H1 (cell line): ENCODE measurements at regions not wholly inside any gene's neighbourhood (a gene's known extent, or its start where the extent isn't known, plus 50 kb on each side); places are given as distances from the start of the nearest gene placed in this dataset.

Source experiments
- CTCF ChIA-PET: fragments of 300-600 bp; sonication (Branson Sonifier 250); formaldehyde crosslinking; loops from one replicate; lab custom pipeline; 2021; ENCODE audit not compliant: partially characterized antibody; lab: Charles Lee
- POLR2A ChIA-PET: fragments of 300-600 bp; sonication (Branson Sonifier 250); formaldehyde crosslinking; loops from one replicate; lab custom pipeline; 2021; ENCODE audit warnings: inconsistent platforms; ENCODE audit not compliant: partially characterized antibody; lab: Charles Lee
- DNase-seq, 2 experiments: peaks; one replicate each; pipeline versions ENCODE4 v3.0.0 to v3.0.0-alpha.2; 2010 to 2022; ENCODE audit warnings: low spot score in 2 of 2, low read depth in 1 of 2, mixed read lengths in 1 of 2
- FAIRE-seq: peaks from 2 replicates; lab custom pipeline; 2011; peaks lifted over from hg19 to GRCh38; lab: Jason Lieb, UNC
- H2AFZ ChIP-seq: 2 replicates; pipeline ENCODE4 v1.8.1; 2012; ENCODE audit warnings: low read length, inconsistent platforms
- H2AK5ac ChIP-seq: 2 replicates; pipeline ENCODE4 v1.6.1; 2013; ENCODE audit warnings: low read depth, low read length
- H2BK120ac ChIP-seq: replicated peaks from 2 replicates; pipeline ENCODE3; 2013; ENCODE audit warnings: low read depth, low read length, inconsistent platforms
- H2BK12ac ChIP-seq: 2 replicates; pipeline ENCODE4 v1.6.1; 2013; ENCODE audit warnings: low read depth, low read length
- H2BK15ac ChIP-seq: 2 replicates; pipeline ENCODE4 v1.6.1; 2013; ENCODE audit warnings: low read length
- H2BK20ac ChIP-seq: 2 replicates; pipeline ENCODE4 v1.6.1; 2013; ENCODE audit warnings: low read length
- H2BK5ac ChIP-seq: 2 replicates; pipeline ENCODE4 v1.6.1; 2013; ENCODE audit warnings: low read depth, low read length
- H3K14ac ChIP-seq: 2 replicates; pipeline ENCODE4 v1.6.1; 2013; ENCODE audit warnings: inconsistent platforms; ENCODE audit not compliant: insufficient read length
- H3K18ac ChIP-seq: 2 replicates; pipeline ENCODE4 v1.6.1; 2013; ENCODE audit warnings: low read length; ENCODE audit errors: extremely low read depth
- H3K23ac ChIP-seq: 2 replicates; pipeline ENCODE4 v1.6.1; 2013; ENCODE audit warnings: inconsistent platforms; ENCODE audit not compliant: insufficient read length
- H3K23me2 ChIP-seq: 2 replicates; pipeline ENCODE4 v1.6.1; 2013; ENCODE audit warnings: low read depth, low read length
- H3K27ac ChIP-seq: 2 replicates; pipeline ENCODE4 v1.6.1; 2011; ENCODE audit warnings: low read depth, low read length, inconsistent platforms
- H3K27me3 ChIP-seq, 4 experiments: replicated peaks in 1 of 4; 1 replicate in 1 of 4; 2 replicates in 3 of 4; pipeline versions ENCODE4 v1.6.1 to v1.8.1; 2011 to 2013; ENCODE audit warnings: low read length in 3 of 4, mild to moderate bottlenecking in 3 of 4, inconsistent platforms in 2 of 4, mixed read lengths in 2 of 4, moderate library complexity in 1 of 4; ENCODE audit not compliant: control insufficient read depth in 3 of 4, insufficient read depth in 3 of 4; ENCODE audit errors: extremely low read depth in 1 of 4
- H3K36me3 ChIP-seq, 4 experiments: 2 replicates each; pipeline versions ENCODE4 v1.6.1 to v1.8.1; 2011 to 2013; ENCODE audit warnings: mild to moderate bottlenecking in 4 of 4, low read length in 3 of 4, moderate library complexity in 2 of 4, control low read depth in 1 of 4, inconsistent platforms in 1 of 4; ENCODE audit not compliant: insufficient read depth in 4 of 4, control insufficient read depth in 2 of 4
- H3K4ac ChIP-seq: replicated peaks from 2 replicates; pipeline ENCODE3; 2013; ENCODE audit warnings: low read length, low read depth, mixed read lengths, inconsistent platforms; ENCODE audit not compliant: insufficient read length
- H3K4me1 ChIP-seq, 4 experiments: replicated peaks in 1 of 4; 1 replicate in 1 of 4; 2 replicates in 3 of 4; pipeline versions ENCODE4 v1.6.1 to v1.8.1; 2011 to 2013; ENCODE audit warnings: low read length in 3 of 4, inconsistent platforms in 2 of 4, mixed read lengths in 1 of 4; ENCODE audit not compliant: insufficient read depth in 4 of 4, control insufficient read depth in 3 of 4
- H3K4me2 ChIP-seq, 2 experiments: 2 replicates each; pipeline versions ENCODE4 v1.6.1 to v1.8.1; 2011 to 2013; ENCODE audit warnings: low read depth in 2 of 2, low read length in 2 of 2, control low read depth in 1 of 2, inconsistent platforms in 1 of 2, mild to moderate bottlenecking in 1 of 2; ENCODE audit not compliant: insufficient read depth in 1 of 2
- H3K4me3 ChIP-seq, 4 experiments: fragments of 200-600, 300-600 bp in 1 of 4; sonication (generic), shearing (Covaris generic), sonication (Bioruptor Twin) in 1 of 4; 2 replicates each; pipeline versions ENCODE4 v1.5.1 to v1.8.1; 2011 to 2016; ENCODE audit warnings: low read length in 4 of 4, low read depth in 3 of 4, control low read depth in 2 of 4, inconsistent platforms in 2 of 4, mild to moderate bottlenecking in 2 of 4, mixed read lengths in 1 of 4, moderate library complexity in 1 of 4; ENCODE audit not compliant: insufficient read depth in 2 of 4; ENCODE audit errors: extremely low read depth in 1 of 4
- H3K56ac ChIP-seq: replicated peaks from 2 replicates; pipeline ENCODE3; 2013; ENCODE audit warnings: low read depth, mild to moderate bottlenecking, mixed read lengths, low read length, inconsistent platforms; ENCODE audit not compliant: insufficient read length
- H3K79me1 ChIP-seq: 2 replicates; pipeline ENCODE4 v1.6.1; 2013; ENCODE audit warnings: low read depth, low read length, control low read depth
- H3K79me2 ChIP-seq, 2 experiments: 2 replicates each; pipeline versions ENCODE4 v1.6.1 to v1.8.1; 2012 to 2013; ENCODE audit warnings: low read length in 2 of 2, mild to moderate bottlenecking in 2 of 2, inconsistent platforms in 1 of 2; ENCODE audit not compliant: insufficient read depth in 2 of 2, control insufficient read depth in 1 of 2
- H3K9ac ChIP-seq, 4 experiments: replicated peaks in 1 of 4; 1 replicate in 1 of 4; 2 replicates in 3 of 4; pipeline versions ENCODE4 v1.6.1 to v1.8.1; 2011 to 2013; ENCODE audit warnings: low read depth in 3 of 4, low read length in 3 of 4, control low read depth in 2 of 4, mild to moderate bottlenecking in 2 of 4, moderate library complexity in 2 of 4, inconsistent platforms in 1 of 4; ENCODE audit errors: extremely low read depth in 1 of 4
- H3K9me3 ChIP-seq, 2 experiments: 2 replicates each; pipeline versions ENCODE4 v1.6.1 to v1.8.1; 2012 to 2013; ENCODE audit warnings: mild to moderate bottlenecking in 2 of 2, moderate library complexity in 2 of 2, control low read depth in 1 of 2, inconsistent platforms in 1 of 2, low read depth in 1 of 2, low read length in 1 of 2, mixed read lengths in 1 of 2; ENCODE audit not compliant: insufficient read depth in 2 of 2
- H4K20me1 ChIP-seq, 2 experiments: replicated peaks in 1 of 2; 2 replicates each; pipeline versions ENCODE3 to v1.8.1; 2011 to 2013; ENCODE audit warnings: inconsistent platforms in 2 of 2, low read length in 2 of 2, mild to moderate bottlenecking in 1 of 2; ENCODE audit not compliant: insufficient read depth in 2 of 2, control insufficient read depth in 1 of 2
- H4K5ac ChIP-seq: 2 replicates; pipeline ENCODE4 v1.6.1; 2013; ENCODE audit warnings: low read length, low read depth, mixed read lengths, inconsistent platforms; ENCODE audit not compliant: insufficient read length
- H4K8ac ChIP-seq: 2 replicates; pipeline ENCODE4 v1.8.0; 2013; ENCODE audit warnings: mild to moderate bottlenecking, moderate library complexity, low read length, inconsistent platforms; ENCODE audit not compliant: insufficient read depth; ENCODE audit errors: extremely low read depth
- H4K91ac ChIP-seq: replicated peaks from 2 replicates; pipeline ENCODE3; 2013; ENCODE audit warnings: low read length, mixed read lengths, inconsistent platforms; ENCODE audit not compliant: insufficient read length
- POU5F1 ChIP-seq: IDR thresholded peaks from 2 replicates; pipeline ENCODE4 v1.6.1; 2011; ENCODE audit warnings: low read depth, mild to moderate bottlenecking, low read length, moderate library complexity
- RBBP5 ChIP-seq: IDR thresholded peaks from 2 replicates; pipeline ENCODE4 v1.7.1; 2012; ENCODE audit warnings: low read depth, mild to moderate bottlenecking, inconsistent platforms, low read length, moderate library complexity, borderline replicate concordance
- SIN3A ChIP-seq, 2 experiments: IDR thresholded peaks in 1 of 2; conservative IDR thresholded peaks in 1 of 2; 2 replicates each; pipeline ENCODE4 v1.6.1; 2011 to 2012; ENCODE audit warnings: low read length in 2 of 2, improper control_type of control experiment in 1 of 2, low read depth in 1 of 2, mild to moderate bottlenecking in 1 of 2
- WGBS, 2 experiments: shearing (Covaris generic) in 1 of 2; methylation state at CpG; one replicate each; pipeline versions ENCODE4 v1.1.6 to v1.1.7; 2013 to 2015; ENCODE audit warnings: low lambda C conversion rate in 2 of 2, mixed read lengths in 2 of 2, inconsistent platforms in 1 of 2, low coverage in 1 of 2, missing lambda C conversion rate in 1 of 2; ENCODE audit not compliant: insufficient replicate concordance in 2 of 2, insufficient coverage in 1 of 2, insufficient read length in 1 of 2; ENCODE audit errors: extremely low coverage in 1 of 2, missing lambda C conversion rate in 1 of 2; 5-methylcytosine and 5-hydroxymethylcytosine counted together

DNA sequence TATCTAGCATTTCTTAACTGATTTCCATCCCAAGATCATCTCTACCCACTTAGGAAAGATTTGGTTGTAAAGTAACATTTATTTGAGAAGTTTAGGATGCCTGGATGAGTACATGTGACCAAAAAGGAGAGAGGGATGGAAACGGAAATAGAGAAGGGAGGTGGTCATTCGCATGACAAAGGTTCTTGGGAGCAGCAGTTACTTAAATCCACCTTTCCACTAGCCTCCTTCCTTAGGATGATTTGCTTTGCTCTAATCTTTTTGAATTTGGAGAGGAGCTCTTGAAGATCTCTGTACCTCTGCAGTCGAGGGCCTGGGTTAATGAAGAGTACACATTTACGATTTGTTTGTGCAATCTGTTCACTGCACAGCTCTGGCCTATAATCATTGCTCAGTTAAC is 623.5 kb downstream of the EPHA4 start:
- Histone ChIP-seq H2BK12ac (peak overlapping the region; percentile 98; the same call in 1 of the 2 replicates), H2BK5ac (peak overlapping the region; percentile 80; the same call in 1 of the 2 replicates), H2AFZ (0 out of 2 replicates have a peak overlapping the region, but pooled peaks have one; percentile 5), H3K79me2 (no peaks in the 10 kb centered on the region), H3K14ac (no peak overlapping the region), H4K8ac (no peak overlapping the region), H4K5ac (no peak overlapping the region), H3K4me1 (peaks cover 5 to 12% (median 6%) of the 10 kb centered on the region in 4 experiments; a peak in 5 of 7 replicates), H2BK15ac (no peak overlapping the region), H3K9ac (no peak overlapping the region), H4K20me1 (no peaks in the 10 kb centered on the region), H2AK5ac (no peak overlapping the region), H3K4me3 (no peak overlapping the region), H3K79me1 (no peaks in the 10 kb centered on the region), H2BK120ac (peak overlapping the region; percentile 63), H3K27me3 (no peaks in the 10 kb centered on the region), H3K4me2 (peak overlapping the region; percentile 3 to 10; a peak in 1 of 4 replicates), H3K18ac (no peak overlapping the region), H3K9me3 (no peaks in the 10 kb centered on the region), H3K36me3 (no peaks in the 10 kb centered on the region), H3K23ac (no peak overlapping the region), H2BK20ac (0 out of 2 replicates have a peak overlapping the region, but pooled peaks have one; percentile 98), H3K56ac (no peak overlapping the region), H4K91ac (peak overlapping the region; percentile 37), H3K4ac (no peak overlapping the region), H3K23me2 (no peaks in the 10 kb centered on the region), H3K27ac (no peak overlapping the region; the same call in 1 of the 2 replicates)
- WGBS, 2 experiments: 56% methylated on average over 4 of the region's 4 CpGs; no CpG with 5 or more reads in 1 of the 2 experiments
- CTCF ChIA-PET: no interaction called here
- POLR2A ChIA-PET: interaction anchor here (0.7 kb wide), 1 partner anchor 8 kb away, joined by 3 read pairs; no protein-coding TSS in a partner anchor
- peak; percentile 28 for FAIRE-seq
- DNase-seq: peak in 1 of 2 experiments; percentile 10
- TF ChIP-seq SIN3A (conservative IDR thresholded peaks at IDR 0.05 in 1 of 2, IDR thresholded peaks at IDR 0.05 in 1 of 2; ENCODE audit: low read depth in 1 of 2, low read length in 2 of 2): no peak
- TF ChIP-seq RBBP5: no peak
- peak; percentile 91 for TF ChIP-seq POU5F1
